ENCODE measurements at regions not wholly inside any gene's neighbourhood (a gene's known extent, or its start where the extent isn't known, plus 50 kb on each side); places are given as distances from the start of the nearest gene placed in this dataset.

DNA sequence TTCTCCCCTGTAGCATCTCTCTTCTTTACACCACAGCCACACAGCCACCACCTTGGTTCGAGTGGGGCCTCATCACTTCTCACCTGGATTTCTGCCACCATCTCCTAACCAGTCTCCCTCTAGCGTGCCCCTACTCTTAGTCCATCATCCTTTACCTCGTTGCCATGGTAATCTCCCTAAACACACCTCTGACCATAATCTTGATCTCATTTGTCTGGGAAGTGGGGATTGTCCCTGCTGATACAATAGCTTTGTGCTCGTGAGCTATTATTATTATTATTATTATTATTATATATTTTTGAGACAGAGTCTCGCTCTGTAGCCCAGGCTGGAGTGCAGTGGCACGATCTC is 76.5 kb upstream of the HSPA9 start:
- TF ChIP-seq, protein P1, sequence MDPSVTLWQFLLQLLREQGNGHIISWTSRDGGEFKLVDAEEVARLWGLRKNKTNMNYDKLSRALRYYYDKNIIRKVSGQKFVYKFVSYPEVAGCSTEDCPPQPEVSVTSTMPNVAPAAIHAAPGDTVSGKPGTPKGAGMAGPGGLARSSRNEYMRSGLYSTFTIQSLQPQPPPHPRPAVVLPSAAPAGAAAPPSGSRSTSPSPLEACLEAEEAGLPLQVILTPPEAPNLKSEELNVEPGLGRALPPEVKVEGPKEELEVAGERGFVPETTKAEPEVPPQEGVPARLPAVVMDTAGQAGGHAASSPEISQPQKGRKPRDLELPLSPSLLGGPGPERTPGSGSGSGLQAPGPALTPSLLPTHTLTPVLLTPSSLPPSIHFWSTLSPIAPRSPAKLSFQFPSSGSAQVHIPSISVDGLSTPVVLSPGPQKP (IDR thresholded peaks at IDR 0.05; ENCODE audit: borderline replicate concordance, low read depth, low read length), result no peak
- TF ChIP-seq RCOR1 (IDR thresholded peaks at IDR 0.05; ENCODE audit: insufficient replicate concordance, low read length), result no peak
- no peak for TF ChIP-seq CTCF (conservative IDR thresholded peaks at IDR 0.05; ENCODE audit: low read depth, low read length)
- no peak for TF ChIP-seq POLR2A (IDR thresholded peaks at IDR 0.05; ENCODE audit: low read depth, low read length)
- TF ChIP-seq USF2 (IDR thresholded peaks at IDR 0.05; ENCODE audit: low read depth, low read length), result no peak
- no peak for TF ChIP-seq CEBPB (IDR thresholded peaks at IDR 0.05; ENCODE audit: low read depth, low read length)

Measured in IMR-90 (cell line).